Lung (tissue), 11 donors: ENCODE measurements at regions not wholly inside any gene's neighbourhood (a gene's known extent, or its start where the extent isn't known, plus 50 kb on each side); places are given as distances from the start of the nearest gene placed in this dataset.
A peak's percentile ranks its signal among the peaks of the same experiment; 100 is the strongest.

Experiments
- ATAC-seq: fragments of 200-7000 bp; cut with Tn5 transposase; one replicate; pipeline ENCODE4 v1.9.1; 2020; ENCODE audit warnings: moderate number of reproducible peaks; ENCODE audit not compliant: insufficient read depth, low FRiP score
- DNase-seq, 3 donors: peaks; one replicate each; pipeline ENCODE4 v3.0.0-alpha.2; 2013 to 2017
- H3K27ac ChIP-seq, 2 donors: one replicate each; pipeline ENCODE4 v1.5.1; 2013; ENCODE audit warnings: mild to moderate bottlenecking in 2 of 2, moderate library complexity in 2 of 2, control low read depth in 1 of 2, inconsistent platforms in 1 of 2, low read depth in 1 of 2, low read length in 1 of 2
- H3K27me3 ChIP-seq, 3 donors: one replicate each; pipeline ENCODE4 v1.5.1; 2013; ENCODE audit warnings: low read length in 2 of 3; ENCODE audit not compliant: control insufficient read depth in 3 of 3, insufficient read depth in 3 of 3
- H3K36me3 ChIP-seq, 4 donors: one replicate each; pipeline ENCODE4 v1.5.1; 2013; ENCODE audit warnings: low read length in 4 of 4, mild to moderate bottlenecking in 1 of 4, moderate library complexity in 1 of 4; ENCODE audit not compliant: control insufficient read depth in 4 of 4, insufficient read depth in 4 of 4
- H3K4me1 ChIP-seq, 5 donors: one replicate each; pipeline ENCODE4 v1.5.1; 2013; ENCODE audit warnings: low read length in 5 of 5, mild to moderate bottlenecking in 2 of 5, moderate library complexity in 1 of 5; ENCODE audit not compliant: control insufficient read depth in 5 of 5, insufficient read depth in 5 of 5
- H3K4me3 ChIP-seq: one replicate; pipeline ENCODE4 v1.5.1; 2013; ENCODE audit warnings: mild to moderate bottlenecking, control low read depth, moderate library complexity
- H3K9ac ChIP-seq, 2 donors: one replicate each; pipeline ENCODE4 v1.5.1; 2013; ENCODE audit warnings: low read length in 2 of 2, control low read depth in 1 of 2; ENCODE audit not compliant: insufficient read depth in 1 of 2
- H3K9me3 ChIP-seq, 4 donors: one replicate each; pipeline ENCODE4 v1.5.1; 2013; ENCODE audit warnings: low read length in 3 of 4, mild to moderate bottlenecking in 1 of 4, moderate library complexity in 1 of 4; ENCODE audit not compliant: control insufficient read depth in 4 of 4, insufficient read depth in 3 of 4
- CTCF ChIP-seq: IDR thresholded peaks from 2 replicates; pipeline ENCODE4 v1.5.1; 2012; ENCODE audit warnings: mild to moderate bottlenecking; ENCODE audit errors: control extremely low read depth, extremely low read depth
- WGBS, 2 donors: extraction: QIAGEN DNeasy Blood & Tissue Kit; methylation state at CpG; one replicate each; pipeline ENCODE4 v1.1.7; 2013; 5-methylcytosine and 5-hydroxymethylcytosine counted together
- donor health status: control.
- donor health status: control.
- donor health status: Bipolar disorder and iron deficiency.
- donor health status: healthy.
- donor health status: DM: yes; HTN: yes; CAD: no.

- Histone ChIP-seq H3K4me3 (no peak overlapping the region), H3K27ac (no peak overlapping the region), H3K9ac (no peak overlapping the region), H3K36me3 (no peaks in the 10 kb centered on the region), H3K9me3 (no peaks in the 10 kb centered on the region), H3K4me1 (peaks cover 0 to 14% (median 3%) of the 10 kb centered on the region in 5 donors), H3K27me3 (no peaks in the 10 kb centered on the region)
- DNase-seq (no peak), ATAC-seq (no peak)
- WGBS, 2 donors = 95 to 96% methylated on average over 3 of the region's 3 CpGs
- TF ChIP-seq CTCF = no peak
Observed at GRCh38 chr3:30510596-30510995, 95.8 kb upstream of the TGFBR2 start.

- H3K9me3 ChIP-seq = no peaks in the 10 kb centered on the region
Observed at GRCh38 chr3:30511524-30512251, 94.7 kb upstream of the TGFBR2 start.

GRCh38 chr3:30512576-30512975 lies 93.8 kb upstream of the TGFBR2 start:
- no peak overlapping the region for H3K4me3 ChIP-seq
- ATAC-seq = no peak
- H3K27me3 ChIP-seq = no peaks in the 10 kb centered on the region
- no peak for TF ChIP-seq CTCF
- H3K4me1 ChIP-seq = peaks cover 0 to 14% (median 5%) of the 10 kb centered on the region in 5 donors
- H3K36me3 ChIP-seq = no peaks in the 10 kb centered on the region
- peak in 2 of 3 donors; percentile 64 to 70 for DNase-seq
- H3K9ac ChIP-seq = no peak overlapping the region
- no peaks in the 10 kb centered on the region for H3K9me3 ChIP-seq
- WGBS, 2 donors = 0 to 40% methylated on average over 1 of the region's 1 CpG
- peak overlapping the region in 1 of 2 donors; percentile 0 for H3K27ac ChIP-seq

More at GRCh38 chr3:30511524-30512251, 94.7 kb upstream of the TGFBR2 start:
- H3K27ac ChIP-seq = no peak overlapping the region
- no peaks in the 10 kb centered on the region for H3K36me3 ChIP-seq
- ATAC-seq (peak; percentile 68), DNase-seq (peak in 2 of 3 donors; percentile 79 to 88)
- no peak for TF ChIP-seq CTCF
- 29 to 47% methylated on average over 9 of the region's 9 CpGs for WGBS, 2 donors
- H3K27me3 ChIP-seq = no peaks in the 10 kb centered on the region
- H3K4me3 ChIP-seq = no peak overlapping the region
- peaks cover 0 to 14% (median 5%) of the 10 kb centered on the region in 5 donors for H3K4me1 ChIP-seq
- H3K9ac ChIP-seq = no peak overlapping the region
